HCT116 (cell line): ENCODE measurements at regions not wholly inside any gene's neighbourhood (a gene's known extent, or its start where the extent isn't known, plus 50 kb on each side); places are given as distances from the start of the nearest gene placed in this dataset.

Experiments used
- ATAC-seq: fragments of 200-7000 bp; cut with Tn5 transposase; 2 replicates; pipeline ENCODE4 v1.9.1; 2020; ENCODE audit warnings: mild to moderate bottlenecking, moderate library complexity
- BruUV-seq: library from RNA; stranded (reverse); fragments of 400-500 nt; replicated peaks from 2 replicates; lab custom pipeline; 2021; lab: Mats Ljungman, UMichigan
- CTCF ChIA-PET: fragments of 300-600 bp; sonication (Branson Sonifier 250); formaldehyde crosslinking; loops from one replicate; lab custom pipeline; 2021; ENCODE audit warnings: antibody characterized with exemption; lab: Charles Lee
- POLR2A ChIA-PET: fragments of 300-600, 350-600 bp; sonication (Branson Sonifier 250); formaldehyde crosslinking; loops from one replicate; lab custom pipeline; 2021; ENCODE audit warnings: antibody characterized with exemption; lab: Charles Lee
- RAD21 ChIA-PET, 2 experiments: fragments of 300-600 bp; sonication (Branson Sonifier 250); formaldehyde crosslinking; loops; one replicate each; lab custom pipeline; 2023; ENCODE audit warnings: low total read pairs in 2 of 2; ENCODE audit not compliant: uncharacterized antibody in 2 of 2, unreplicated experiment in 2 of 2, low non-redundant PET in 1 of 2; lab: Charles Lee
- DNase-seq: peaks from one replicate; pipeline ENCODE4 v3.0.0-alpha.2; 2010; ENCODE audit warnings: low read depth, low spot score
- H2AFZ ChIP-seq: fragments of 200-600 bp; shearing (Covaris generic), sonication (generic); 2 replicates; pipeline ENCODE4 v1.6.1; 2017; ENCODE audit warnings: low read depth, mixed run types, mixed read lengths, antibody characterized with exemption, low read length; ENCODE audit not compliant: poor library complexity, severe bottlenecking
- H3K27ac ChIP-seq: 2 replicates; pipeline ENCODE4 v1.5.1; 2012; ENCODE audit warnings: low read depth, low read length
- H3K27me3 ChIP-seq: fragments of 200-600 bp; sonication (generic); 2 replicates; pipeline ENCODE4 v1.6.1; 2016; ENCODE audit warnings: mixed run types, low read length, mixed read lengths; ENCODE audit not compliant: insufficient read depth
- H3K36me3 ChIP-seq, 2 experiments: fragments of 200-500 bp in 1 of 2; fragments of 200-600 bp in 1 of 2; sonication (Bioruptor generic) in 1 of 2; sonication (generic) in 1 of 2; 2 replicates each; pipeline versions ENCODE4 v1.5.1 to v1.6.1; 2014 to 2016; ENCODE audit warnings: low read length in 2 of 2, inconsistent platforms in 1 of 2, mixed read lengths in 1 of 2, mixed run types in 1 of 2; ENCODE audit not compliant: insufficient read depth in 2 of 2, control insufficient read depth in 1 of 2
- H3K4me1 ChIP-seq, 2 experiments: fragments of 200-600 bp in 1 of 2; sonication (generic) in 1 of 2; 2 replicates each; pipeline versions ENCODE4 v1.5.1 to v1.6.1; 2012 to 2017; ENCODE audit warnings: low read length in 2 of 2, inconsistent platforms in 1 of 2, mild to moderate bottlenecking in 1 of 2, mixed read lengths in 1 of 2, mixed run types in 1 of 2, moderate library complexity in 1 of 2; ENCODE audit not compliant: insufficient read depth in 2 of 2, control insufficient read depth in 1 of 2
- H3K4me2 ChIP-seq: fragments of 200-600 bp; sonication (generic); 2 replicates; pipeline ENCODE4 v1.6.1; 2017; ENCODE audit warnings: mixed run types, low read length, mixed read lengths
- H3K4me3 ChIP-seq, 2 experiments: fragments of 200-600 bp in 1 of 2; sonication (generic) in 1 of 2; replicated peaks in 1 of 2; 2 replicates each; pipeline ENCODE4 v1.5.1; 2011 to 2016; ENCODE audit warnings: low read length in 2 of 2, control low read depth in 1 of 2, low read depth in 1 of 2, mild to moderate bottlenecking in 1 of 2, mixed read lengths in 1 of 2, mixed run types in 1 of 2
- H3K79me2 ChIP-seq: fragments of 200-600 bp; sonication (generic); 2 replicates; pipeline ENCODE4 v1.6.1; 2017; ENCODE audit warnings: mild to moderate bottlenecking, mixed run types, low read length, moderate library complexity, mixed read lengths; ENCODE audit not compliant: insufficient read depth
- H3K9ac ChIP-seq: fragments of 200-600 bp; sonication (generic); 2 replicates; pipeline ENCODE4 v1.6.1; 2016; ENCODE audit warnings: low read length, mixed read lengths
- H3K9me2 ChIP-seq: fragments of 200-600 bp; sonication (generic), shearing (Covaris generic); 2 replicates; pipeline ENCODE4 v1.6.1; 2017; ENCODE audit warnings: mixed run types, mild to moderate bottlenecking, moderate library complexity; ENCODE audit not compliant: insufficient read depth
- H3K9me3 ChIP-seq, 2 experiments: fragments of 200-500 bp in 1 of 2; fragments of 200-600 bp in 1 of 2; sonication (Bioruptor generic) in 1 of 2; sonication (generic) in 1 of 2; 2 replicates each; pipeline ENCODE4 v1.6.1; 2014 to 2017; ENCODE audit warnings: low read length in 2 of 2, mixed read lengths in 2 of 2, inconsistent platforms in 1 of 2, low read depth in 1 of 2, mild to moderate bottlenecking in 1 of 2, mixed run types in 1 of 2, moderate library complexity in 1 of 2; ENCODE audit not compliant: control insufficient read depth in 1 of 2, insufficient read depth in 1 of 2
- H4K20me1 ChIP-seq: fragments of 200-600 bp; sonication (generic), shearing (Covaris generic); 2 replicates; pipeline ENCODE4 v1.6.1; 2017; ENCODE audit warnings: mixed run types, mild to moderate bottlenecking, moderate library complexity; ENCODE audit not compliant: insufficient read depth
- ELF1 ChIP-seq: IDR thresholded peaks from 2 replicates; pipeline ENCODE4 v1.6.1; 2012; ENCODE audit warnings: low read depth, borderline replicate concordance
- EZH2 ChIP-seq: fragments of 200-600 bp; sonication (generic); IDR thresholded peaks from 2 replicates; pipeline ENCODE4 v1.6.1; 2017; ENCODE audit warnings: antibody characterized with exemption, mixed run types
- FOSL1 ChIP-seq: IDR thresholded peaks from 2 replicates; pipeline ENCODE4 v1.6.1; 2012; ENCODE audit warnings: low read depth
- POLR2A ChIP-seq: IDR thresholded peaks from 2 replicates; pipeline ENCODE4 v1.7.0; 2011; ENCODE audit warnings: borderline replicate concordance; ENCODE audit not compliant: insufficient read depth, insufficient read length; ENCODE audit errors: extremely low read depth
- RAD21 ChIP-seq: IDR thresholded peaks from 2 replicates; pipeline ENCODE4 v1.6.1; 2012; ENCODE audit warnings: low read depth, mild to moderate bottlenecking
- SIN3A ChIP-seq: IDR thresholded peaks from 2 replicates; pipeline ENCODE4 v1.6.1; 2012; ENCODE audit warnings: low read depth
- SP1 ChIP-seq: IDR thresholded peaks from 2 replicates; pipeline ENCODE4 v1.6.1; 2012; ENCODE audit warnings: low read depth
- SRF ChIP-seq: IDR thresholded peaks from 2 replicates; pipeline ENCODE4 v1.6.1; 2012; ENCODE audit warnings: low read depth
- YY1 ChIP-seq: IDR thresholded peaks from 2 replicates; pipeline ENCODE4 v1.6.1; 2011; ENCODE audit warnings: low read length, low read depth, moderate library complexity, mild to moderate bottlenecking; ENCODE audit not compliant: insufficient replicate concordance; ENCODE audit errors: extremely low read depth
- ZFX ChIP-seq: fragments of 450-650 bp; IDR thresholded peaks from 2 replicates; pipeline ENCODE4 v1.6.1; 2017
- intact Hi-C: fragments of 100-400 bp; cut with micrococcal nuclease; formaldehyde crosslinking; loops from 2 replicates; pipeline ENCODE4 v1.10.0; 2022
- TF ChIP-seq, protein P1 (sequence below), 3 experiments: fragments of 200-600 bp in 1 of 3; sonication (generic) in 1 of 3; IDR thresholded peaks in 2 of 3; conservative IDR thresholded peaks in 1 of 3; 2 replicates each; pipeline ENCODE4 v1.5.1; 2012 to 2017; ENCODE audit warnings: low read depth in 2 of 3, low read length in 2 of 3, antibody characterized with exemption in 1 of 3, borderline replicate concordance in 1 of 3, control low read depth in 1 of 3, mild to moderate bottlenecking in 1 of 3, mixed read lengths in 1 of 3, mixed run types in 1 of 3, moderate library complexity in 1 of 3; ENCODE audit not compliant: insufficient read depth in 1 of 3
- TF ChIP-seq, protein P2 (sequence below): IDR thresholded peaks from 2 replicates; pipeline ENCODE4 v1.6.1; 2012; ENCODE audit warnings: low read depth
- TF ChIP-seq, protein P3 (sequence below): IDR thresholded peaks from 2 replicates; pipeline ENCODE4 v1.6.1; 2011; ENCODE audit warnings: mild to moderate bottlenecking, low read length, moderate library complexity; ENCODE audit not compliant: insufficient replicate concordance; ENCODE audit errors: extremely low read depth

DNA sequence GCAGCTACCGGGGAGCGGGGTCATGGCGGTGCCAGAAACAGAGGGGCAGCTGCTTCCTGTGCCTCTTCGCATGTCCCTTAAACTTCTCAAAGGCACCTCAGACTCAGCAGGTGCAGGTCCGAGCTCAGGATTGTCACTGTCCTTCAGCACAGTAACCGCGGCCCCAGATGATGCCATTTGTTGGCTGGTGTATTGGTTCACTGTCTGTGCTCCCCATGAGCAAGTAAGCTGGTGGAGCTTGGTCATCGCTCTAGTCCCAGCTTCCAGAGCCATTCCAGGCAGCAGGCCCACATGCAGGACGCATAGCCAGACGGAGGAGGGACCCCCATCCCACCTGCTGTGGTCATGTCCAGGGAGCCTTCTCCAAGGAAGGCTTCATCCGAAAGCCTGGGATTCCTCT is 154.0 kb upstream of the AJAP1 start (continued):
- TF ChIP-seq, protein P1, sequence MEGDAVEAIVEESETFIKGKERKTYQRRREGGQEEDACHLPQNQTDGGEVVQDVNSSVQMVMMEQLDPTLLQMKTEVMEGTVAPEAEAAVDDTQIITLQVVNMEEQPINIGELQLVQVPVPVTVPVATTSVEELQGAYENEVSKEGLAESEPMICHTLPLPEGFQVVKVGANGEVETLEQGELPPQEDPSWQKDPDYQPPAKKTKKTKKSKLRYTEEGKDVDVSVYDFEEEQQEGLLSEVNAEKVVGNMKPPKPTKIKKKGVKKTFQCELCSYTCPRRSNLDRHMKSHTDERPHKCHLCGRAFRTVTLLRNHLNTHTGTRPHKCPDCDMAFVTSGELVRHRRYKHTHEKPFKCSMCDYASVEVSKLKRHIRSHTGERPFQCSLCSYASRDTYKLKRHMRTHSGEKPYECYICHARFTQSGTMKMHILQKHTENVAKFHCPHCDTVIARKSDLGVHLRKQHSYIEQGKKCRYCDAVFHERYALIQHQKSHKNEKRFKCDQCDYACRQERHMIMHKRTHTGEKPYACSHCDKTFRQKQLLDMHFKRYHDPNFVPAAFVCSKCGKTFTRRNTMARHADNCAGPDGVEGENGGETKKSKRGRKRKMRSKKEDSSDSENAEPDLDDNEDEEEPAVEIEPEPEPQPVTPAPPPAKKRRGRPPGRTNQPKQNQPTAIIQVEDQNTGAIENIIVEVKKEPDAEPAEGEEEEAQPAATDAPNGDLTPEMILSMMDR (IDR thresholded peaks at IDR 0.05 in 2 of 3, conservative IDR thresholded peaks at IDR 0.05 in 1 of 3; ENCODE audit: borderline replicate concordance in 1 of 3, insufficient read depth in 1 of 3, low read depth in 2 of 3, low read length in 2 of 3): no peak
- TF ChIP-seq ELF1 (no peak), SP1 (no peak), EZH2 (no peak), ZFX (no peak)
- TF ChIP-seq, all 23 proteins: peak for 0

DNA sequence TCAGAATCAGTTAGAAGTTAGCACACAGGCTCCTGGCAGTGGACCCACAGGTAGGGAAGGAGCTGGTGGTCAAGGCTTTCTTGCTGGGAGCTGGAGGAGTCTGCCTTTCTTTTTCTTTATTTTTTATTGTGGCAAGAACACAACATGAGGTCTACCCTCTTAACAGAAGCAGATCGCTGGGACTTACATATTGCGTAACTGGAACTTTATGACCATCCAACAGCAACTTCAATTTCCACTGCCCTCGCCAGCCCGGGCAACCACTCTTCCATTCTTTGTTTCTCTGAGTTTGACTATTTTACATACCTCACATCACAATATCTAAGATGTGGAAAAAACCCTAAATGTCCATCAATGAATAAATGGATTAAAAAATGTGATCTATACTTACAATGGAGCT is 147.8 kb upstream of the AJAP1 start:
- no peak for ATAC-seq

More for the DNA sequence above, 147.8 kb upstream of the AJAP1 start:
- Histone ChIP-seq H3K4me1 (no peaks in the 10 kb centered on the region), H3K9me3 (no peaks in the 10 kb centered on the region), H3K27ac (no peak overlapping the region), H3K27me3 (0 out of 2 replicates have a peak, but pooled peaks cover 2% of the 10 kb centered on the region), H4K20me1 (no peaks in the 10 kb centered on the region), H2AFZ (no peak overlapping the region), H3K9me2 (no peaks in the 10 kb centered on the region), H3K4me3 (no peak overlapping the region), H3K4me2 (no peak overlapping the region), H3K79me2 (no peaks in the 10 kb centered on the region), H3K36me3 (no peaks in the 10 kb centered on the region), H3K9ac (no peak overlapping the region)
- no peak for DNase-seq
- RAD21 ChIA-PET: no interaction called here
- intact Hi-C loops: no loop called here
- no TSS peak for BruUV-seq
- TF ChIP-seq, protein P2, sequence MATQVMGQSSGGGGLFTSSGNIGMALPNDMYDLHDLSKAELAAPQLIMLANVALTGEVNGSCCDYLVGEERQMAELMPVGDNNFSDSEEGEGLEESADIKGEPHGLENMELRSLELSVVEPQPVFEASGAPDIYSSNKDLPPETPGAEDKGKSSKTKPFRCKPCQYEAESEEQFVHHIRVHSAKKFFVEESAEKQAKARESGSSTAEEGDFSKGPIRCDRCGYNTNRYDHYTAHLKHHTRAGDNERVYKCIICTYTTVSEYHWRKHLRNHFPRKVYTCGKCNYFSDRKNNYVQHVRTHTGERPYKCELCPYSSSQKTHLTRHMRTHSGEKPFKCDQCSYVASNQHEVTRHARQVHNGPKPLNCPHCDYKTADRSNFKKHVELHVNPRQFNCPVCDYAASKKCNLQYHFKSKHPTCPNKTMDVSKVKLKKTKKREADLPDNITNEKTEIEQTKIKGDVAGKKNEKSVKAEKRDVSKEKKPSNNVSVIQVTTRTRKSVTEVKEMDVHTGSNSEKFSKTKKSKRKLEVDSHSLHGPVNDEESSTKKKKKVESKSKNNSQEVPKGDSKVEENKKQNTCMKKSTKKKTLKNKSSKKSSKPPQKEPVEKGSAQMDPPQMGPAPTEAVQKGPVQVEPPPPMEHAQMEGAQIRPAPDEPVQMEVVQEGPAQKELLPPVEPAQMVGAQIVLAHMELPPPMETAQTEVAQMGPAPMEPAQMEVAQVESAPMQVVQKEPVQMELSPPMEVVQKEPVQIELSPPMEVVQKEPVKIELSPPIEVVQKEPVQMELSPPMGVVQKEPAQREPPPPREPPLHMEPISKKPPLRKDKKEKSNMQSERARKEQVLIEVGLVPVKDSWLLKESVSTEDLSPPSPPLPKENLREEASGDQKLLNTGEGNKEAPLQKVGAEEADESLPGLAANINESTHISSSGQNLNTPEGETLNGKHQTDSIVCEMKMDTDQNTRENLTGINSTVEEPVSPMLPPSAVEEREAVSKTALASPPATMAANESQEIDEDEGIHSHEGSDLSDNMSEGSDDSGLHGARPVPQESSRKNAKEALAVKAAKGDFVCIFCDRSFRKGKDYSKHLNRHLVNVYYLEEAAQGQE: no peak
- TF ChIP-seq SIN3A (no peak), POLR2A (no peak), FOSL1 (no peak), RAD21 (no peak), YY1 (no peak), SP1 (no peak), ELF1 (no peak), SRF (no peak)
- TF ChIP-seq, protein P3, sequence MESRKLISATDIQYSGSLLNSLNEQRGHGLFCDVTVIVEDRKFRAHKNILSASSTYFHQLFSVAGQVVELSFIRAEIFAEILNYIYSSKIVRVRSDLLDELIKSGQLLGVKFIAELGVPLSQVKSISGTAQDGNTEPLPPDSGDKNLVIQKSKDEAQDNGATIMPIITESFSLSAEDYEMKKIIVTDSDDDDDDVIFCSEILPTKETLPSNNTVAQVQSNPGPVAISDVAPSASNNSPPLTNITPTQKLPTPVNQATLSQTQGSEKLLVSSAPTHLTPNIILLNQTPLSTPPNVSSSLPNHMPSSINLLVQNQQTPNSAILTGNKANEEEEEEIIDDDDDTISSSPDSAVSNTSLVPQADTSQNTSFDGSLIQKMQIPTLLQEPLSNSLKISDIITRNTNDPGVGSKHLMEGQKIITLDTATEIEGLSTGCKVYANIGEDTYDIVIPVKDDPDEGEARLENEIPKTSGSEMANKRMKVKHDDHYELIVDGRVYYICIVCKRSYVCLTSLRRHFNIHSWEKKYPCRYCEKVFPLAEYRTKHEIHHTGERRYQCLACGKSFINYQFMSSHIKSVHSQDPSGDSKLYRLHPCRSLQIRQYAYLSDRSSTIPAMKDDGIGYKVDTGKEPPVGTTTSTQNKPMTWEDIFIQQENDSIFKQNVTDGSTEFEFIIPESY: no peak
- CTCF ChIA-PET: no interaction called here
- POLR2A ChIA-PET: no interaction called here
